ENCODE measurements at regions not wholly inside any gene's neighbourhood (a gene's known extent, or its start where the extent isn't known, plus 50 kb on each side); places are given as distances from the start of the nearest gene placed in this dataset.
"Not testable (repeated sequence)": the region's sequence is repeated elsewhere in the genome, so short reads cannot be mapped to it uniquely, and the experiment has no call there.

GRCh38 chr9:124084087-124084486 lies 72.5 kb downstream of the LHX2 start:
- TF ChIP-seq CTCF (IDR thresholded peaks at IDR 0.05) (no peak), POLR2AphosphoS5 (IDR thresholded peaks at IDR 0.05) (no peak), EP300 (IDR thresholded peaks at IDR 0.05) (no peak), POLR2A (IDR thresholded peaks at IDR 0.05) (no peak)
- intact Hi-C loops (cut with DNase I) = no loop called here
- H3K4me3 ChIP-seq = no peak overlapping the region
- H3K27ac ChIP-seq = no peak overlapping the region
- peaks cover 0 to 12% (median 0%) of the 10 kb centered on the region in 4 donors for H3K4me1 ChIP-seq
- H3K9me3 ChIP-seq = peaks cover 0 to 5% (median 0%) of the 10 kb centered on the region in 4 donors
- no peaks in the 10 kb centered on the region for H3K36me3 ChIP-seq
- no peak for DNase-seq
- WGBS, 2 donors = 63 to 80% methylated on average over 7 of the region's 7 CpGs
- peaks cover 0 to 6% (median 5%) of the 10 kb centered on the region in 3 donors for H3K27me3 ChIP-seq

GRCh38 chr9:124087226-124087625 lies 75.7 kb downstream of the LHX2 start:
- intact Hi-C loops (cut with DNase I) = no loop called here
- Histone ChIP-seq H3K9me3 (peaks cover 0 to 5% (median 0%) of the 10 kb centered on the region in 4 donors), H3K36me3 (no peaks in the 10 kb centered on the region), H3K27ac (no peak overlapping the region), H3K4me1 (peaks cover 0 to 12% (median 0%) of the 10 kb centered on the region in 4 donors), H3K4me3 (no peak overlapping the region), H3K27me3 (peaks cover 0 to 10% (median 5%) of the 10 kb centered on the region in 3 donors)
- 89 to 92% methylated on average over 2 of the region's 2 CpGs for WGBS, 2 donors
- TF ChIP-seq POLR2A (IDR thresholded peaks at IDR 0.05) (no peak), POLR2AphosphoS5 (IDR thresholded peaks at IDR 0.05) (no peak), EP300 (IDR thresholded peaks at IDR 0.05) (no peak), CTCF (IDR thresholded peaks at IDR 0.05) (no peak)
- DNase-seq = no peak

- no peak overlapping the region for H3K27ac ChIP-seq
- H3K9me3 ChIP-seq = peaks cover 0 to 5% (median 0%) of the 10 kb centered on the region in 4 donors
- TF ChIP-seq CTCF (IDR thresholded peaks at IDR 0.05) (no peak), POLR2A (IDR thresholded peaks at IDR 0.05) (no peak), POLR2AphosphoS5 (IDR thresholded peaks at IDR 0.05) (no peak), EP300 (IDR thresholded peaks at IDR 0.05) (no peak)
- peaks cover 0 to 10% (median 5%) of the 10 kb centered on the region in 3 donors for H3K27me3 ChIP-seq
- H3K4me1 ChIP-seq = peaks cover 0 to 12% (median 0%) of the 10 kb centered on the region in 4 donors
- DNase-seq = no peak
- peak overlapping the region in 2 of 4 donors; percentile 14 to 26 for H3K4me3 ChIP-seq
- H3K36me3 ChIP-seq = no peaks in the 10 kb centered on the region
- intact Hi-C loops (cut with DNase I) = no loop called here
- 68 to 75% methylated on average over 13 of the region's 13 CpGs for WGBS, 2 donors
Observed at GRCh38 chr9:124088476-124088837, 76.9 kb downstream of the LHX2 start.

- H3K9me3 ChIP-seq; H3K36me3 ChIP-seq; H3K27me3 ChIP-seq; H3K4me3 ChIP-seq; intact Hi-C loops (cut with DNase I); DNase-seq; H3K27ac ChIP-seq: not testable (repeated sequence)
- H3K4me1 ChIP-seq = peaks cover 0 to 12% (median 0%) of the 10 kb centered on the region in 4 donors
- WGBS, 2 donors = 55 to 64% methylated on average over 9 of the region's 9 CpGs
Observed at GRCh38 chr9:124089631-124090488, 78.3 kb downstream of the LHX2 start.

GRCh38 chr9:124098141-124098905 lies 86.8 kb downstream of the LHX2 start:
- intact Hi-C loops (cut with DNase I) = no loop called here
- H3K4me1 ChIP-seq = no peaks in the 10 kb centered on the region
- H3K27ac ChIP-seq = no peak overlapping the region
- H3K9me3 ChIP-seq = no peaks in the 10 kb centered on the region
- DNase-seq = no peak
- H3K36me3 ChIP-seq = no peaks in the 10 kb centered on the region
- WGBS, 2 donors = 30 to 52% methylated on average over 12 of the region's 12 CpGs
- H3K27me3 ChIP-seq = peaks cover 0 to 19% (median 0%) of the 10 kb centered on the region in 3 donors
- TF ChIP-seq CTCF (IDR thresholded peaks at IDR 0.05) (no peak), EP300 (IDR thresholded peaks at IDR 0.05) (no peak), POLR2A (IDR thresholded peaks at IDR 0.05) (no peak), POLR2AphosphoS5 (IDR thresholded peaks at IDR 0.05) (no peak)
- no peak overlapping the region for H3K4me3 ChIP-seq

Measured in sigmoid colon (tissue), 6 donors.